ENCODE measurements at regions not wholly inside any gene's neighbourhood (a gene's known extent, or its start where the extent isn't known, plus 50 kb on each side); places are given as distances from the start of the nearest gene placed in this dataset.

DNA sequence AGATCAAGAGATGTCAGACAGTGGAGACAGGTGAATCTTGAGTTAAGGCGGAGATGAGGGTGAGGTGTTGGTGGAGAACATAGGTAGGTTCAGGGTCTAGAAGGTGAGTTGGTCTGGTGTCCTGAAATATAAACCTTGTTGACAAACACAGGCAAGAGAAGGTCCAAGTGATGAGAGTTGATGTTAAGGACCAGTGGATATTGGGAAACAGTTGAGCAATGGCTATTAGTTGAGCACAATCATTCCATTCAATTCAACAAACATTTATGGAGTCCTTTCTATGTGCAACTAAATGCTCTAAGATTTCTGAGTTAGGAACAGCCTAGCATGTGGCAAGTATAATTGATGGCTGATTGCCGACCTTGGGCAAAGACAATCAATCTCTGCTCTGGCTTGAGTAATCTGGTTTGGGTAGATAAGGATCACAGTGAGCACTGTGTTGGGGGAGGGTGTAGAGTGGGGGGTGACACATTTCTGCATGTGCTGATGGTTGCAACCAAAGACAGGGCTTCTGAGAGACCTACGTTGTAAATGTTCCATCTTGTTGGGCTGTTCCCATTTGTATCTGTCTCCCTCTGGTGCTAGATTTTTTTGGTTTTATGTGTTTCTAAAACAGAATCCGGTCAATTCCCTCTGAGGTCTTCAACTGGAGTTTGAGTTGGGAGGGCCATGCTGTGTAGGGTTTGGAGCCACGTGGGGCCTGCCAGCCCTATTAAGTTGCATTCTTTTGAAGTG, 201.1 kb downstream of the BAMBI start (continued):
- TF ChIP-seq, protein P1, sequence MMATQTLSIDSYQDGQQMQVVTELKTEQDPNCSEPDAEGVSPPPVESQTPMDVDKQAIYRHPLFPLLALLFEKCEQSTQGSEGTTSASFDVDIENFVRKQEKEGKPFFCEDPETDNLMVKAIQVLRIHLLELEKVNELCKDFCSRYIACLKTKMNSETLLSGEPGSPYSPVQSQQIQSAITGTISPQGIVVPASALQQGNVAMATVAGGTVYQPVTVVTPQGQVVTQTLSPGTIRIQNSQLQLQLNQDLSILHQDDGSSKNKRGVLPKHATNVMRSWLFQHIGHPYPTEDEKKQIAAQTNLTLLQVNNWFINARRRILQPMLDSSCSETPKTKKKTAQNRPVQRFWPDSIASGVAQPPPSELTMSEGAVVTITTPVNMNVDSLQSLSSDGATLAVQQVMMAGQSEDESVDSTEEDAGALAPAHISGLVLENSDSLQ (IDR thresholded peaks at IDR 0.05): peak; percentile 64
- TF ChIP-seq SIRT6 (IDR thresholded peaks at IDR 0.05; ENCODE audit: low read depth, low read length) (no peak), BCL6 (CRISPR knock-in tag; IDR thresholded peaks at IDR 0.05) (no peak), DPF2 (IDR thresholded peaks at IDR 0.05) (0 out of 2 replicates have a peak, but pooled peaks have one; percentile 28), ATF1 (CRISPR knock-in tag; IDR thresholded peaks at IDR 0.05) (no peak), ATF1 (tag; IDR thresholded peaks at IDR 0.05) (peak; percentile 19; the same call in 1 of the 2 replicates), MTA2 (IDR thresholded peaks at IDR 0.05; ENCODE audit: low read depth) (0 out of 2 replicates have a peak, but pooled peaks have one; percentile 15), ZNF175 (CRISPR knock-in tag; IDR thresholded peaks at IDR 0.05; ENCODE audit: low read depth) (no peak), ZNF24 (IDR thresholded peaks at IDR 0.05) (0 out of 2 replicates have a peak, but pooled peaks have one; percentile 24), MEIS2 (IDR thresholded peaks at IDR 0.05; ENCODE audit: partially characterized antibody) (peak; percentile 80), RCOR1 (IDR thresholded peaks at IDR 0.05; ENCODE audit: borderline replicate concordance in 1 of 2, low read depth in 2 of 2, low read length in 2 of 2) (peak in 1 of 2 experiments; percentile 69; a peak in 2 of 4 replicates), ATF7 (IDR thresholded peaks at IDR 0.05) (peak; percentile 43; the same call in 1 of the 2 replicates), PCBP2 (IDR thresholded peaks at IDR 0.05; ENCODE audit: low read depth, low read length, poor library complexity, severe bottlenecking) (no peak)
- TF ChIP-seq, protein P2, sequence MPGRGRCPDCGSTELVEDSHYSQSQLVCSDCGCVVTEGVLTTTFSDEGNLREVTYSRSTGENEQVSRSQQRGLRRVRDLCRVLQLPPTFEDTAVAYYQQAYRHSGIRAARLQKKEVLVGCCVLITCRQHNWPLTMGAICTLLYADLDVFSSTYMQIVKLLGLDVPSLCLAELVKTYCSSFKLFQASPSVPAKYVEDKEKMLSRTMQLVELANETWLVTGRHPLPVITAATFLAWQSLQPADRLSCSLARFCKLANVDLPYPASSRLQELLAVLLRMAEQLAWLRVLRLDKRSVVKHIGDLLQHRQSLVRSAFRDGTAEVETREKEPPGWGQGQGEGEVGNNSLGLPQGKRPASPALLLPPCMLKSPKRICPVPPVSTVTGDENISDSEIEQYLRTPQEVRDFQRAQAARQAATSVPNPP (IDR thresholded peaks at IDR 0.05; ENCODE audit: borderline replicate concordance, insufficient read depth, insufficient read length): no peak
- TF ChIP-seq, protein P3, sequence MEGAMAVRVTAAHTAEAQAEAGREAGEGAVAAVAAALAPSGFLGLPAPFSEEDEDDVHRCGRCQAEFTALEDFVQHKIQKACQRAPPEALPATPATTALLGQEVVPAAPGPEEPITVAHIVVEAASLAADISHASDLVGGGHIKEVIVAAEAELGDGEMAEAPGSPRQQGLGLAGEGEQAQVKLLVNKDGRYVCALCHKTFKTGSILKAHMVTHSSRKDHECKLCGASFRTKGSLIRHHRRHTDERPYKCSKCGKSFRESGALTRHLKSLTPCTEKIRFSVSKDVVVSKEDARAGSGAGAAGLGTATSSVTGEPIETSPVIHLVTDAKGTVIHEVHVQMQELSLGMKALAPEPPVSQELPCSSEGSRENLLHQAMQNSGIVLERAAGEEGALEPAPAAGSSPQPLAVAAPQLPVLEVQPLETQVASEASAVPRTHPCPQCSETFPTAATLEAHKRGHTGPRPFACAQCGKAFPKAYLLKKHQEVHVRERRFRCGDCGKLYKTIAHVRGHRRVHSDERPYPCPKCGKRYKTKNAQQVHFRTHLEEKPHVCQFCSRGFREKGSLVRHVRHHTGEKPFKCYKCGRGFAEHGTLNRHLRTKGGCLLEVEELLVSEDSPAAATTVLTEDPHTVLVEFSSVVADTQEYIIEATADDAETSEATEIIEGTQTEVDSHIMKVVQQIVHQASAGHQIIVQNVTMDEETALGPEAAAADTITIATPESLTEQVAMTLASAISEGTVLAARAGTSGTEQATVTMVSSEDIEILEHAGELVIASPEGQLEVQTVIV (CRISPR knock-in tag; IDR thresholded peaks at IDR 0.05; ENCODE audit: borderline replicate concordance): no peak
- TF ChIP-seq, protein P4, sequence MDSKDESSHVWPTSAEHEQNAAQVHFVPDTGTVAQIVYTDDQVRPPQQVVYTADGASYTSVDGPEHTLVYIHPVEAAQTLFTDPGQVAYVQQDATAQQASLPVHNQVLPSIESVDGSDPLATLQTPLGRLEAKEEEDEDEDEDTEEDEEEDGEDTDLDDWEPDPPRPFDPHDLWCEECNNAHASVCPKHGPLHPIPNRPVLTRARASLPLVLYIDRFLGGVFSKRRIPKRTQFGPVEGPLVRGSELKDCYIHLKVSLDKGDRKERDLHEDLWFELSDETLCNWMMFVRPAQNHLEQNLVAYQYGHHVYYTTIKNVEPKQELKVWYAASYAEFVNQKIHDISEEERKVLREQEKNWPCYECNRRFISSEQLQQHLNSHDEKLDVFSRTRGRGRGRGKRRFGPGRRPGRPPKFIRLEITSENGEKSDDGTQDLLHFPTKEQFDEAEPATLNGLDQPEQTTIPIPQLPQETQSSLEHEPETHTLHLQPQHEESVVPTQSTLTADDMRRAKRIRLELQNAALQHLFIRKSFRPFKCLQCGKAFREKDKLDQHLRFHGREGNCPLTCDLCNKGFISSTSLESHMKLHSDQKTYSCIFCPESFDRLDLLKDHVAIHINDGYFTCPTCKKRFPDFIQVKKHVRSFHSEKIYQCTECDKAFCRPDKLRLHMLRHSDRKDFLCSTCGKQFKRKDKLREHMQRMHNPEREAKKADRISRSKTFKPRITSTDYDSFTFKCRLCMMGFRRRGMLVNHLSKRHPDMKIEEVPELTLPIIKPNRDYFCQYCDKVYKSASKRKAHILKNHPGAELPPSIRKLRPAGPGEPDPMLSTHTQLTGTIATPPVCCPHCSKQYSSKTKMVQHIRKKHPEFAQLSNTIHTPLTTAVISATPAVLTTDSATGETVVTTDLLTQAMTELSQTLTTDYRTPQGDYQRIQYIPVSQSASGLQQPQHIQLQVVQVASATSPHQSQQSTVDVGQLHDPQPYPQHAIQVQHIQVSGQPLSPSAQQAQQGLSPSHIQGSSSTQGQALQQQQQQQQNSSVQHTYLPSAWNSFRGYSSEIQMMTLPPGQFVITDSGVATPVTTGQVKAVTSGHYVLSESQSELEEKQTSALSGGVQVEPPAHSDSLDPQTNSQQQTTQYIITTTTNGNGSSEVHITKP (IDR thresholded peaks at IDR 0.05; ENCODE audit: partially characterized antibody): peak; percentile 58
- TF ChIP-seq, protein P5, sequence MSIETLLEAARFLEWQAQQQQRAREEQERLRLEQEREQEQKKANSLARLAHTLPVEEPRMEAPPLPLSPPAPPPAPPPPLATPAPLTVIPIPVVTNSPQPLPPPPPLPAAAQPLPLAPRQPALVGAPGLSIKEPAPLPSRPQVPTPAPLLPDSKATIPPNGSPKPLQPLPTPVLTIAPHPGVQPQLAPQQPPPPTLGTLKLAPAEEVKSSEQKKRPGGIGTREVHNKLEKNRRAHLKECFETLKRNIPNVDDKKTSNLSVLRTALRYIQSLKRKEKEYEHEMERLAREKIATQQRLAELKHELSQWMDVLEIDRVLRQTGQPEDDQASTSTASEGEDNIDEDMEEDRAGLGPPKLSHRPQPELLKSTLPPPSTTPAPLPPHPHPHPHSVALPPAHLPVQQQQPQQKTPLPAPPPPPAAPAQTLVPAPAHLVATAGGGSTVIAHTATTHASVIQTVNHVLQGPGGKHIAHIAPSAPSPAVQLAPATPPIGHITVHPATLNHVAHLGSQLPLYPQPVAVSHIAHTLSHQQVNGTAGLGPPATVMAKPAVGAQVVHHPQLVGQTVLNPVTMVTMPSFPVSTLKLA (conservative IDR thresholded peaks at IDR 0.05): 0 out of 4 replicates have a peak, but pooled peaks have one; percentile 10 to 24
